H1 (cell line): ENCODE measurements at regions not wholly inside any gene's neighbourhood (a gene's known extent, or its start where the extent isn't known, plus 50 kb on each side); places are given as distances from the start of the nearest gene placed in this dataset.

ENCODE experiments used
- CHD2 ChIP-seq: IDR thresholded peaks from 2 replicates; pipeline ENCODE4 v1.6.1; 2012; ENCODE audit warnings: low read length, improper control_type of control experiment

DNA sequence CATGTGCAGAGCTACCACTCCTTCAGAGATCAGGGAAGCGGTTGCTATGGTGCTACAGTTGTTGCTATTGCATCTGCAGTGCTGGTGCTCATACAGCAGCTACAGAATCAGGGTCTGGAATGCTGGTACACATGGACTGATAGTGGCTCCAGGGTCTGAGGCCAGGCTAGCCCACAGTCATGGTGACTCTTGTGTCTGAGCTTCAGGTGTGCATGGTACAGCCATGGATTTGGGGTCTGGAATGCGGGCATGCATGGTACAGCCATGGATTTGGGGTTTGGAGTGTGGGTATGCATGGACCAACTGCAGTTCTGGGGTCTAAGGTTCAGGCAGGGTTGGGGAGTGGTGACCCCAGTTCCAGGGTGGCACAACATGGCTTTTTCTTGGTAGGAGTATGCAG, 185.2 kb downstream of the SLC4A3 start (continued):
- no peak for TF ChIP-seq CHD2
- TF ChIP-seq, all 59 proteins: peak for 0
